ENCODE measurements at regions not wholly inside any gene's neighbourhood (a gene's known extent, or its start where the extent isn't known, plus 50 kb on each side); places are given as distances from the start of the nearest gene placed in this dataset.

DNA sequence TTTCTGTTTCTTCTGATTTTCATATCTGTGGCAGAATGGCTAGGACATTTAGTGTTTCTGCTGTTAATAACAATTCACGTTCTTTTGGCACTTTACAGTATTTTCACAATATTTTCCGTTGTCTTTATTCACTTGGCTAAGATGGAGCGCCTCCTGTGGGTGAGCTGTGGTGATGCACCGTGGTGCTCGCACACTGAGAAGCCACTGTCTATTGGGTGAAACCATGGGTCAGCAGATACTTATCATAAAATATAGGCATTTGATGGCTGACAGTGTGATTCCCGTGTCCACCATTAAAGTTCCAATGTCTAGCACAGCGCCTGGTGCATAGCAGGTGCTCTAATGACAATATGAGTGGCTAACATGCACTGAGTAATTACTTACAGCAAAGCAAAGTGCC, 141.8 kb downstream of the VRK1 start:
- TF ChIP-seq EZH2 (IDR thresholded peaks at IDR 0.05; ENCODE audit: borderline replicate concordance, low read length), result no peak
- TF ChIP-seq, protein P1, sequence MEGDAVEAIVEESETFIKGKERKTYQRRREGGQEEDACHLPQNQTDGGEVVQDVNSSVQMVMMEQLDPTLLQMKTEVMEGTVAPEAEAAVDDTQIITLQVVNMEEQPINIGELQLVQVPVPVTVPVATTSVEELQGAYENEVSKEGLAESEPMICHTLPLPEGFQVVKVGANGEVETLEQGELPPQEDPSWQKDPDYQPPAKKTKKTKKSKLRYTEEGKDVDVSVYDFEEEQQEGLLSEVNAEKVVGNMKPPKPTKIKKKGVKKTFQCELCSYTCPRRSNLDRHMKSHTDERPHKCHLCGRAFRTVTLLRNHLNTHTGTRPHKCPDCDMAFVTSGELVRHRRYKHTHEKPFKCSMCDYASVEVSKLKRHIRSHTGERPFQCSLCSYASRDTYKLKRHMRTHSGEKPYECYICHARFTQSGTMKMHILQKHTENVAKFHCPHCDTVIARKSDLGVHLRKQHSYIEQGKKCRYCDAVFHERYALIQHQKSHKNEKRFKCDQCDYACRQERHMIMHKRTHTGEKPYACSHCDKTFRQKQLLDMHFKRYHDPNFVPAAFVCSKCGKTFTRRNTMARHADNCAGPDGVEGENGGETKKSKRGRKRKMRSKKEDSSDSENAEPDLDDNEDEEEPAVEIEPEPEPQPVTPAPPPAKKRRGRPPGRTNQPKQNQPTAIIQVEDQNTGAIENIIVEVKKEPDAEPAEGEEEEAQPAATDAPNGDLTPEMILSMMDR (conservative IDR thresholded peaks at IDR 0.05 in 1 of 2, IDR thresholded peaks at IDR 0.05 in 1 of 2; ENCODE audit: extremely low read depth in 1 of 2, insufficient read depth in 1 of 2, low read depth in 1 of 2, low read length in 2 of 2), result no peak

All from mammary epithelial cell (primary cell).